GM23338 (cell line): ENCODE measurements at regions not wholly inside any gene's neighbourhood (a gene's known extent, or its start where the extent isn't known, plus 50 kb on each side); places are given as distances from the start of the nearest gene placed in this dataset.
A peak's percentile ranks its signal among the peaks of the same experiment; 100 is the strongest.
"Not testable (repeated sequence)": the region's sequence is repeated elsewhere in the genome, so short reads cannot be mapped to it uniquely, and the experiment has no call there.

Experiments used
- ATAC-seq: fragments of 200-7000 bp; cut with Tn5 transposase; 3 replicates; pipeline ENCODE4 v1.9.1; 2020
- DNase-seq: peaks from one replicate; pipeline ENCODE4 v3.0.0-alpha.2; 2015; ENCODE audit warnings: low spot score
- H2AFZ ChIP-seq: fragments of 200-600 bp; sonication (generic); 2 replicates; pipeline ENCODE4 v1.8.0; 2016; ENCODE audit warnings: antibody characterized with exemption, mild to moderate bottlenecking, moderate library complexity
- H3F3A ChIP-seq: fragments of 200-600 bp; sonication (generic); replicated peaks from 2 replicates; pipeline ENCODE4 v1.8.0; 2017; ENCODE audit warnings: antibody characterized with exemption, mixed run types, low read depth
- H3K27ac ChIP-seq: fragments of 200-600 bp; sonication (generic); 2 replicates; pipeline ENCODE4 v1.6.1; 2016; ENCODE audit warnings: low read depth
- H3K27me3 ChIP-seq: fragments of 200-600 bp; sonication (generic); 2 replicates; pipeline ENCODE4 v1.8.0; 2016; ENCODE audit warnings: mild to moderate bottlenecking, mixed run types, moderate library complexity; ENCODE audit not compliant: insufficient read depth
- H3K36me3 ChIP-seq: fragments of 200-600 bp; sonication (generic); 2 replicates; pipeline ENCODE4 v1.8.0; 2016; ENCODE audit warnings: mild to moderate bottlenecking; ENCODE audit not compliant: insufficient read depth
- H3K4me1 ChIP-seq: fragments of 200-600 bp; sonication (generic); 2 replicates; pipeline ENCODE4 v1.8.0; 2016; ENCODE audit warnings: mild to moderate bottlenecking, moderate library complexity; ENCODE audit not compliant: insufficient read depth
- H3K4me2 ChIP-seq: fragments of 200-600 bp; sonication (generic); 2 replicates; pipeline ENCODE4 v1.7.1; 2017; ENCODE audit warnings: mixed run types
- H3K4me3 ChIP-seq: fragments of 200-600 bp; sonication (generic); 2 replicates; pipeline ENCODE4 v1.6.1; 2016; ENCODE audit warnings: mixed run types
- H3K79me2 ChIP-seq: fragments of 200-600 bp; sonication (generic); replicated peaks from 2 replicates; pipeline ENCODE4 v1.8.0; 2017; ENCODE audit warnings: mild to moderate bottlenecking; ENCODE audit not compliant: insufficient read depth
- H3K9me2 ChIP-seq: fragments of 200-600 bp; sonication (generic); 2 replicates; pipeline ENCODE4 v1.8.0; 2017; ENCODE audit not compliant: insufficient read depth
- H4K20me1 ChIP-seq: fragments of 200-600 bp; sonication (generic); replicated peaks from 2 replicates; pipeline ENCODE4 v1.8.0; 2017; ENCODE audit warnings: mild to moderate bottlenecking; ENCODE audit not compliant: insufficient read depth
- H3K27ac Mint-ChIP-seq: 2 replicates; pipeline ENCODE4 v1.8.0; 2020; ENCODE audit warnings: inconsistent platforms, mild to moderate bottlenecking, moderate library complexity, mixed read lengths
- H3K27me3 Mint-ChIP-seq: 3 replicates; pipeline ENCODE4 v1.8.0; 2022; ENCODE audit warnings: low read depth, mild to moderate bottlenecking, moderate library complexity, mixed read lengths, inconsistent platforms; ENCODE audit not compliant: insufficient read depth, poor library complexity
- H3K36me3 Mint-ChIP-seq: 3 replicates; pipeline ENCODE4 v1.8.0; 2021; ENCODE audit warnings: low read depth, mild to moderate bottlenecking, inconsistent platforms, moderate library complexity, mixed read lengths
- H3K4me1 Mint-ChIP-seq: 3 replicates; pipeline ENCODE4 v1.8.0; 2020; ENCODE audit warnings: mild to moderate bottlenecking, inconsistent platforms, mixed read lengths
- H3K4me3 Mint-ChIP-seq: 3 replicates; pipeline ENCODE4 v1.8.0; 2021; ENCODE audit warnings: moderate library complexity, mild to moderate bottlenecking, inconsistent platforms, mixed read lengths
- H3K9me3 Mint-ChIP-seq: 3 replicates; pipeline ENCODE4 v1.8.0; 2020; ENCODE audit warnings: moderate library complexity, mild to moderate bottlenecking, inconsistent platforms, mixed read lengths
- CREB1 ChIP-seq: fragments of 250-450 bp; sonication (Bioruptor Pico); IDR thresholded peaks from 2 replicates; pipeline ENCODE4 v1.5.0; 2020; ENCODE audit warnings: low read depth, mild to moderate bottlenecking, moderate library complexity
- EZH2 ChIP-seq: fragments of 200-600 bp; sonication (generic); IDR thresholded peaks from one replicate; pipeline ENCODE4 v1.8.0; 2017; ENCODE audit warnings: antibody characterized with exemption, mild to moderate bottlenecking, low read depth; ENCODE audit not compliant: unreplicated experiment
- JUNB ChIP-seq: IDR thresholded peaks from one replicate; pipeline ENCODE4 v1.6.1; 2016; ENCODE audit warnings: antibody characterized with exemption; ENCODE audit not compliant: unreplicated experiment
- NANOG ChIP-seq: IDR thresholded peaks from 2 replicates; pipeline ENCODE4 v1.6.1; 2016; ENCODE audit warnings: antibody characterized with exemption, borderline replicate concordance
- STAT1 ChIP-seq: IDR thresholded peaks from one replicate; pipeline ENCODE4 v1.6.1; 2016; ENCODE audit warnings: antibody characterized with exemption; ENCODE audit not compliant: unreplicated experiment
- ZNF331 ChIP-seq: fragments of 250-450 bp; sonication (Bioruptor Pico); IDR thresholded peaks from 2 replicates; pipeline ENCODE4 v1.5.0; 2020; ENCODE audit warnings: low read depth, mild to moderate bottlenecking, moderate library complexity
- TF ChIP-seq, protein P1 (sequence below), 2 experiments: fragments of 200-600 bp in 1 of 2; sonication (generic) in 1 of 2; conservative IDR thresholded peaks; 2 replicates each; pipeline versions ENCODE4 v1.5.1 to v1.6.1; 2016 to 2017; ENCODE audit warnings: antibody characterized with exemption in 2 of 2, low read depth in 2 of 2, mild to moderate bottlenecking in 2 of 2, moderate library complexity in 1 of 2
- TF ChIP-seq, protein P2 (sequence below): IDR thresholded peaks from 2 replicates; pipeline ENCODE4 v1.6.1; 2016; ENCODE audit warnings: antibody characterized with exemption
- TF ChIP-seq, protein P3 (sequence below): fragments of 250-450 bp; sonication (Bioruptor Pico); IDR thresholded peaks from 2 replicates; pipeline ENCODE4 v1.5.0; 2020; ENCODE audit warnings: mild to moderate bottlenecking, moderate library complexity
- TF ChIP-seq, protein P4 (sequence below): IDR thresholded peaks from one replicate; pipeline ENCODE4 v1.6.1; 2018; ENCODE audit warnings: antibody characterized with exemption; ENCODE audit not compliant: unreplicated experiment

DNA sequence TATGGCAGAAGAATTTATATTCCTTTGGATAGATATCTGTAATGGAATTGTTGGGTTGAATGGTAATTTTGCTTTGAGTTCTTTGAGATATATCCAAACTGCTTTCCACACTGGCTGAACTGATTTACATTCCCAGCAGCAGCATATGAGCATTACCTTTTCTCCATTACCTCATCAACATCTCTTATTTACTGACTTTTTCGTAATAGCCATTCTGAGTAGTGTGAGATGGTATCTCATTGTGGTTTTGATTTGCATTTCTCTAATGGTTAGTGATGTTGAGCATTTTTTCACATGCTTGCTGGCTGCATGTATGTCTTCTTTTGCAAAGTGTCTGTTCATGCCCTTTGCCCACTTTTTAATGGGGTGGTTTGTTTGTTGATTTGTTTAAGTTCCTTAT is 404.5 kb downstream of the SUCLG1 start:
- not testable (repeated sequence) for H3K9me2 ChIP-seq, H3K36me3 ChIP-seq, H3F3A ChIP-seq, H3K4me1 Mint-ChIP-seq, H3K4me3 ChIP-seq, H3K27ac Mint-ChIP-seq, H3K4me3 Mint-ChIP-seq, DNase-seq, H3K27me3 Mint-ChIP-seq, H2AFZ ChIP-seq, H3K4me2 ChIP-seq, H3K9me3 Mint-ChIP-seq, H3K36me3 Mint-ChIP-seq, H3K79me2 ChIP-seq, H4K20me1 ChIP-seq, ATAC-seq, H3K27me3 ChIP-seq, H3K27ac ChIP-seq, H3K4me1 ChIP-seq

DNA sequence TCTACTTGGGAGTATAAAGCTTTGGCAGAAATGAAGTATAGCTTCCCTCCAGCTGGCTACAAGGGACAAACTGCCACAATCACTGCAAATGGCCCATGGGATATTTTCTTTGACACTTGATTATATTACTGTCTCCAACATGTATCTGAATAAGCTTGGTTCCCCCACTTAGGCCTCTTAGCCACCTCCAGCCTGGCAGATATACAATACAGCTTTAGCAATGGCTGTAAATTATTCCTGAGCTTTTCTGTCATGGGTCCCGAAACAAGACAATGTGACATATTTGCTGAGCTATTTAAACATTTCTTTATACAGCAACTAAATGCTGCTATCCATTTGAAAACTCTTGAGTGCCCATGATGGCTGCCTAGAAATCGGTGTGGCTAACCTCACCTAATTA is 406.2 kb downstream of the SUCLG1 start:
- H3K4me2 ChIP-seq, result no peak overlapping the region
- no peaks in the 10 kb centered on the region for H3K36me3 ChIP-seq
- no peaks in the 10 kb centered on the region for H3K36me3 Mint-ChIP-seq
- no peak overlapping the region for H3K27ac Mint-ChIP-seq
- ATAC-seq (no peak), DNase-seq (no peak)
- H3K79me2 ChIP-seq, result no peaks in the 10 kb centered on the region
- no peak for TF ChIP-seq EZH2
- no peak for TF ChIP-seq JUNB
- TF ChIP-seq ZNF331 (CRISPR knock-in tag), result no peak
- TF ChIP-seq, protein P1, sequence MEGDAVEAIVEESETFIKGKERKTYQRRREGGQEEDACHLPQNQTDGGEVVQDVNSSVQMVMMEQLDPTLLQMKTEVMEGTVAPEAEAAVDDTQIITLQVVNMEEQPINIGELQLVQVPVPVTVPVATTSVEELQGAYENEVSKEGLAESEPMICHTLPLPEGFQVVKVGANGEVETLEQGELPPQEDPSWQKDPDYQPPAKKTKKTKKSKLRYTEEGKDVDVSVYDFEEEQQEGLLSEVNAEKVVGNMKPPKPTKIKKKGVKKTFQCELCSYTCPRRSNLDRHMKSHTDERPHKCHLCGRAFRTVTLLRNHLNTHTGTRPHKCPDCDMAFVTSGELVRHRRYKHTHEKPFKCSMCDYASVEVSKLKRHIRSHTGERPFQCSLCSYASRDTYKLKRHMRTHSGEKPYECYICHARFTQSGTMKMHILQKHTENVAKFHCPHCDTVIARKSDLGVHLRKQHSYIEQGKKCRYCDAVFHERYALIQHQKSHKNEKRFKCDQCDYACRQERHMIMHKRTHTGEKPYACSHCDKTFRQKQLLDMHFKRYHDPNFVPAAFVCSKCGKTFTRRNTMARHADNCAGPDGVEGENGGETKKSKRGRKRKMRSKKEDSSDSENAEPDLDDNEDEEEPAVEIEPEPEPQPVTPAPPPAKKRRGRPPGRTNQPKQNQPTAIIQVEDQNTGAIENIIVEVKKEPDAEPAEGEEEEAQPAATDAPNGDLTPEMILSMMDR (conservative IDR thresholded peaks at IDR 0.05; ENCODE audit: low read depth in 2 of 2), result no peak
- TF ChIP-seq STAT1, result no peak
- no peak for TF ChIP-seq NANOG
- no peak for TF ChIP-seq CREB1 (CRISPR knock-in tag)
- TF ChIP-seq, protein P2, sequence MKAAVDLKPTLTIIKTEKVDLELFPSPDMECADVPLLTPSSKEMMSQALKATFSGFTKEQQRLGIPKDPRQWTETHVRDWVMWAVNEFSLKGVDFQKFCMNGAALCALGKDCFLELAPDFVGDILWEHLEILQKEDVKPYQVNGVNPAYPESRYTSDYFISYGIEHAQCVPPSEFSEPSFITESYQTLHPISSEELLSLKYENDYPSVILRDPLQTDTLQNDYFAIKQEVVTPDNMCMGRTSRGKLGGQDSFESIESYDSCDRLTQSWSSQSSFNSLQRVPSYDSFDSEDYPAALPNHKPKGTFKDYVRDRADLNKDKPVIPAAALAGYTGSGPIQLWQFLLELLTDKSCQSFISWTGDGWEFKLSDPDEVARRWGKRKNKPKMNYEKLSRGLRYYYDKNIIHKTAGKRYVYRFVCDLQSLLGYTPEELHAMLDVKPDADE, result no peak
- TF ChIP-seq, protein P3, sequence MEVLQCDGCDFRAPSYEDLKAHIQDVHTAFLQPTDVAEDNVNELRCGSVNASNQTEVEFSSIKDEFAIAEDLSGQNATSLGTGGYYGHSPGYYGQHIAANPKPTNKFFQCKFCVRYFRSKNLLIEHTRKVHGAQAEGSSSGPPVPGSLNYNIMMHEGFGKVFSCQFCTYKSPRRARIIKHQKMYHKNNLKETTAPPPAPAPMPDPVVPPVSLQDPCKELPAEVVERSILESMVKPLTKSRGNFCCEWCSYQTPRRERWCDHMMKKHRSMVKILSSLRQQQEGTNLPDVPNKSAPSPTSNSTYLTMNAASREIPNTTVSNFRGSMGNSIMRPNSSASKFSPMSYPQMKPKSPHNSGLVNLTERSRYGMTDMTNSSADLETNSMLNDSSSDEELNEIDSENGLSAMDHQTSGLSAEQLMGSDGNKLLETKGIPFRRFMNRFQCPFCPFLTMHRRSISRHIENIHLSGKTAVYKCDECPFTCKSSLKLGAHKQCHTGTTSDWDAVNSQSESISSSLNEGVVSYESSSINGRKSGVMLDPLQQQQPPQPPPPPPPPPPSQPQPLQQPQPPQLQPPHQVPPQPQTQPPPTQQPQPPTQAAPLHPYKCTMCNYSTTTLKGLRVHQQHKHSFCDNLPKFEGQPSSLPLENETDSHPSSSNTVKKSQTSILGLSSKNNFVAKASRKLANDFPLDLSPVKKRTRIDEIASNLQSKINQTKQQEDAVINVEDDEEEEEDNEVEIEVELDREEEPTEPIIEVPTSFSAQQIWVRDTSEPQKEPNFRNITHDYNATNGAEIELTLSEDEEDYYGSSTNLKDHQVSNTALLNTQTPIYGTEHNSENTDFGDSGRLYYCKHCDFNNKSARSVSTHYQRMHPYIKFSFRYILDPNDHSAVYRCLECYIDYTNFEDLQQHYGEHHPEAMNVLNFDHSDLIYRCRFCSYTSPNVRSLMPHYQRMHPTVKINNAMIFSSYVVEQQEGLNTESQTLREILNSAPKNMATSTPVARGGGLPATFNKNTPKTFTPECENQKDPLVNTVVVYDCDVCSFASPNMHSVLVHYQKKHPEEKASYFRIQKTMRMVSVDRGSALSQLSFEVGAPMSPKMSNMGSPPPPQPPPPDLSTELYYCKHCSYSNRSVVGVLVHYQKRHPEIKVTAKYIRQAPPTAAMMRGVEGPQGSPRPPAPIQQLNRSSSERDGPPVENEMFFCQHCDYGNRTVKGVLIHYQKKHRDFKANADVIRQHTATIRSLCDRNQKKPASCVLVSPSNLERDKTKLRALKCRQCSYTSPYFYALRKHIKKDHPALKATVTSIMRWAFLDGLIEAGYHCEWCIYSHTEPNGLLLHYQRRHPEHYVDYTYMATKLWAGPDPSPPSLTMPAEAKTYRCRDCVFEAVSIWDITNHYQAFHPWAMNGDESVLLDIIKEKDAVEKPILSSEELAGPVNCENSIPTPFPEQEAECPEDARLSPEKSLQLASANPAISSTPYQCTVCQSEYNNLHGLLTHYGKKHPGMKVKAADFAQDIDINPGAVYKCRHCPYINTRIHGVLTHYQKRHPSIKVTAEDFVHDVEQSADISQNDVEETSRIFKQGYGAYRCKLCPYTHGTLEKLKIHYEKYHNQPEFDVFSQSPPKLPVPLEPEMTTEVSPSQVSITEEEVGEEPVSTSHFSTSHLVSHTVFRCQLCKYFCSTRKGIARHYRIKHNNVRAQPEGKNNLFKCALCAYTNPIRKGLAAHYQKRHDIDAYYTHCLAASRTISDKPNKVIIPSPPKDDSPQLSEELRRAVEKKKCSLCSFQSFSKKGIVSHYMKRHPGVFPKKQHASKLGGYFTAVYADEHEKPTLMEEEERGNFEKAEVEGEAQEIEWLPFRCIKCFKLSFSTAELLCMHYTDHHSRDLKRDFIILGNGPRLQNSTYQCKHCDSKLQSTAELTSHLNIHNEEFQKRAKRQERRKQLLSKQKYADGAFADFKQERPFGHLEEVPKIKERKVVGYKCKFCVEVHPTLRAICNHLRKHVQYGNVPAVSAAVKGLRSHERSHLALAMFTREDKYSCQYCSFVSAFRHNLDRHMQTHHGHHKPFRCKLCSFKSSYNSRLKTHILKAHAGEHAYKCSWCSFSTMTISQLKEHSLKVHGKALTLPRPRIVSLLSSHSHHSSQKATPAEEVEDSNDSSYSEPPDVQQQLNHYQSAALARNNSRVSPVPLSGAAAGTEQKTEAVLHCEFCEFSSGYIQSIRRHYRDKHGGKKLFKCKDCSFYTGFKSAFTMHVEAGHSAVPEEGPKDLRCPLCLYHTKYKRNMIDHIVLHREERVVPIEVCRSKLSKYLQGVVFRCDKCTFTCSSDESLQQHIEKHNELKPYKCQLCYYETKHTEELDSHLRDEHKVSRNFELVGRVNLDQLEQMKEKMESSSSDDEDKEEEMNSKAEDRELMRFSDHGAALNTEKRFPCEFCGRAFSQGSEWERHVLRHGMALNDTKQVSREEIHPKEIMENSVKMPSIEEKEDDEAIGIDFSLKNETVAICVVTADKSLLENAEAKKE (CRISPR knock-in tag), result no peak
- TF ChIP-seq, protein P4, sequence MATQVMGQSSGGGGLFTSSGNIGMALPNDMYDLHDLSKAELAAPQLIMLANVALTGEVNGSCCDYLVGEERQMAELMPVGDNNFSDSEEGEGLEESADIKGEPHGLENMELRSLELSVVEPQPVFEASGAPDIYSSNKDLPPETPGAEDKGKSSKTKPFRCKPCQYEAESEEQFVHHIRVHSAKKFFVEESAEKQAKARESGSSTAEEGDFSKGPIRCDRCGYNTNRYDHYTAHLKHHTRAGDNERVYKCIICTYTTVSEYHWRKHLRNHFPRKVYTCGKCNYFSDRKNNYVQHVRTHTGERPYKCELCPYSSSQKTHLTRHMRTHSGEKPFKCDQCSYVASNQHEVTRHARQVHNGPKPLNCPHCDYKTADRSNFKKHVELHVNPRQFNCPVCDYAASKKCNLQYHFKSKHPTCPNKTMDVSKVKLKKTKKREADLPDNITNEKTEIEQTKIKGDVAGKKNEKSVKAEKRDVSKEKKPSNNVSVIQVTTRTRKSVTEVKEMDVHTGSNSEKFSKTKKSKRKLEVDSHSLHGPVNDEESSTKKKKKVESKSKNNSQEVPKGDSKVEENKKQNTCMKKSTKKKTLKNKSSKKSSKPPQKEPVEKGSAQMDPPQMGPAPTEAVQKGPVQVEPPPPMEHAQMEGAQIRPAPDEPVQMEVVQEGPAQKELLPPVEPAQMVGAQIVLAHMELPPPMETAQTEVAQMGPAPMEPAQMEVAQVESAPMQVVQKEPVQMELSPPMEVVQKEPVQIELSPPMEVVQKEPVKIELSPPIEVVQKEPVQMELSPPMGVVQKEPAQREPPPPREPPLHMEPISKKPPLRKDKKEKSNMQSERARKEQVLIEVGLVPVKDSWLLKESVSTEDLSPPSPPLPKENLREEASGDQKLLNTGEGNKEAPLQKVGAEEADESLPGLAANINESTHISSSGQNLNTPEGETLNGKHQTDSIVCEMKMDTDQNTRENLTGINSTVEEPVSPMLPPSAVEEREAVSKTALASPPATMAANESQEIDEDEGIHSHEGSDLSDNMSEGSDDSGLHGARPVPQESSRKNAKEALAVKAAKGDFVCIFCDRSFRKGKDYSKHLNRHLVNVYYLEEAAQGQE, result no peak
- H3K9me2 ChIP-seq, result no peaks in the 10 kb centered on the region
- no peaks in the 10 kb centered on the region for H3F3A ChIP-seq
- H4K20me1 ChIP-seq, result no peaks in the 10 kb centered on the region
- peak overlapping the region; percentile 40; the same call in 1 of the 2 replicates for H2AFZ ChIP-seq
- no peak overlapping the region for H3K27ac ChIP-seq
- H3K4me1 Mint-ChIP-seq, result peaks cover 3% of the 10 kb centered on the region; the same call in 1 of the 3 replicates
- no peaks in the 10 kb centered on the region; the same call in 1 of the 3 replicates for H3K9me3 Mint-ChIP-seq
- no peaks in the 10 kb centered on the region for H3K4me1 ChIP-seq
- H3K4me3 Mint-ChIP-seq, result no peak overlapping the region
- no peaks in the 10 kb centered on the region for H3K27me3 Mint-ChIP-seq
- H3K27me3 ChIP-seq, result no peaks in the 10 kb centered on the region
- no peak overlapping the region for H3K4me3 ChIP-seq
